ENCODE measurements at regions not wholly inside any gene's neighbourhood (a gene's known extent, or its start where the extent isn't known, plus 50 kb on each side); places are given as distances from the start of the nearest gene placed in this dataset.

DNA sequence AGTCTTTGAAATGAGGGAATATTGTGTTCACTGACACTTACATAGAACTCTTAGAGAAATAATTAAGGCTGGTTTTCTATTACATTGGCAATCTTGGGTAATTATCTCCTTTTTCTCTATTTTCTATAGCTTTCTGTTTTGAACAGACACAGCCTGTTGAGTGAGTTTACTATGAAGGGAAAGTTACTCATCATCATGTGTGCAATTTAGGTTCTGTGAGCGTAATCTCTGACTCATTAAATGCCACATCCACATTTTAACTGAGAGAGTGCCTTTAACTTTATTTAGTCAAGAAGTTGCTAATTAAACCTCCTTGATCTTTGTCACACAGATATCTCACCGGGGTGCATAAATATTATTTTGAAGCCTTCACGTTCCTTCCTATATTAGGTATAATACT is 174.0 kb upstream of the SLC8A1 start:
- TF ChIP-seq, protein P1, sequence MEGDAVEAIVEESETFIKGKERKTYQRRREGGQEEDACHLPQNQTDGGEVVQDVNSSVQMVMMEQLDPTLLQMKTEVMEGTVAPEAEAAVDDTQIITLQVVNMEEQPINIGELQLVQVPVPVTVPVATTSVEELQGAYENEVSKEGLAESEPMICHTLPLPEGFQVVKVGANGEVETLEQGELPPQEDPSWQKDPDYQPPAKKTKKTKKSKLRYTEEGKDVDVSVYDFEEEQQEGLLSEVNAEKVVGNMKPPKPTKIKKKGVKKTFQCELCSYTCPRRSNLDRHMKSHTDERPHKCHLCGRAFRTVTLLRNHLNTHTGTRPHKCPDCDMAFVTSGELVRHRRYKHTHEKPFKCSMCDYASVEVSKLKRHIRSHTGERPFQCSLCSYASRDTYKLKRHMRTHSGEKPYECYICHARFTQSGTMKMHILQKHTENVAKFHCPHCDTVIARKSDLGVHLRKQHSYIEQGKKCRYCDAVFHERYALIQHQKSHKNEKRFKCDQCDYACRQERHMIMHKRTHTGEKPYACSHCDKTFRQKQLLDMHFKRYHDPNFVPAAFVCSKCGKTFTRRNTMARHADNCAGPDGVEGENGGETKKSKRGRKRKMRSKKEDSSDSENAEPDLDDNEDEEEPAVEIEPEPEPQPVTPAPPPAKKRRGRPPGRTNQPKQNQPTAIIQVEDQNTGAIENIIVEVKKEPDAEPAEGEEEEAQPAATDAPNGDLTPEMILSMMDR (IDR thresholded peaks at IDR 0.05): no peak
- TF ChIP-seq POLR2AphosphoS5 (IDR thresholded peaks at IDR 0.05) (no peak), POLR2A (IDR thresholded peaks at IDR 0.05) (no peak), EP300 (IDR thresholded peaks at IDR 0.05) (no peak)
